Mesenchymal stem cell (in vitro differentiated cells and primary cell): ENCODE measurements at regions not wholly inside any gene's neighbourhood (a gene's known extent, or its start where the extent isn't known, plus 50 kb on each side); places are given as distances from the start of the nearest gene placed in this dataset.

ENCODE experiments used
- DNase-seq: peaks from one replicate; pipeline ENCODE4 v3.0.0-alpha.2; 2013
- H2AFZ ChIP-seq: one replicate; pipeline ENCODE4 v1.6.1; 2013; ENCODE audit warnings: low read depth, mild to moderate bottlenecking, control low read depth, inconsistent platforms, low read length, moderate library complexity
- H2AK5ac ChIP-seq: 2 replicates; pipeline ENCODE4 v1.6.1; 2013; ENCODE audit warnings: low read length, moderate library complexity, mild to moderate bottlenecking, inconsistent platforms; ENCODE audit not compliant: severe bottlenecking
- H2BK120ac ChIP-seq: one replicate; pipeline ENCODE4 v1.6.1; 2013; ENCODE audit warnings: low read depth, mild to moderate bottlenecking, inconsistent platforms, low read length, moderate library complexity
- H2BK12ac ChIP-seq, 2 experiments: one replicate each; pipeline ENCODE4 v1.6.1; 2013; ENCODE audit warnings: inconsistent platforms in 2 of 2, low read length in 2 of 2, mild to moderate bottlenecking in 2 of 2, moderate library complexity in 2 of 2, control low read depth in 1 of 2
- H2BK15ac ChIP-seq: one replicate; pipeline ENCODE4 v1.6.1; 2013; ENCODE audit warnings: mild to moderate bottlenecking, low read depth, inconsistent platforms; ENCODE audit not compliant: poor library complexity, severe bottlenecking
- H2BK5ac ChIP-seq: 2 replicates; pipeline ENCODE4 v1.6.1; 2013; ENCODE audit warnings: low read depth, mild to moderate bottlenecking, low read length, control low read depth, inconsistent platforms; ENCODE audit not compliant: poor library complexity, severe bottlenecking
- H3K14ac ChIP-seq, 2 experiments: one replicate each; pipeline ENCODE4 v1.6.1; 2013; ENCODE audit warnings: inconsistent platforms in 2 of 2, low read length in 2 of 2, control low read depth in 1 of 2, mild to moderate bottlenecking in 1 of 2, moderate library complexity in 1 of 2
- H3K18ac ChIP-seq, 2 experiments: one replicate each; pipeline ENCODE4 v1.6.1; 2013; ENCODE audit warnings: inconsistent platforms in 2 of 2, low read length in 2 of 2, control low read depth in 1 of 2, low read depth in 1 of 2, mild to moderate bottlenecking in 1 of 2
- H3K23ac ChIP-seq, 2 experiments: one replicate each; pipeline ENCODE4 v1.6.1; 2013; ENCODE audit warnings: inconsistent platforms in 2 of 2, low read length in 2 of 2, mild to moderate bottlenecking in 2 of 2, moderate library complexity in 2 of 2, control low read depth in 1 of 2
- H3K27ac ChIP-seq: 2 replicates; pipeline ENCODE4 v1.5.1; 2013; ENCODE audit warnings: mild to moderate bottlenecking, moderate library complexity, low read length, control low read depth, inconsistent platforms; ENCODE audit not compliant: poor library complexity, severe bottlenecking
- H3K27me3 ChIP-seq, 2 experiments: 2 replicates each; pipeline versions ENCODE4 v1.6.1 to v1.7.0; 2013; ENCODE audit warnings: low read length in 2 of 2, mild to moderate bottlenecking in 2 of 2, moderate library complexity in 2 of 2, control low read depth in 1 of 2, inconsistent platforms in 1 of 2; ENCODE audit not compliant: control insufficient read depth in 1 of 2, insufficient read depth in 1 of 2
- H3K36me3 ChIP-seq, 2 experiments: 2 replicates each; pipeline versions ENCODE4 v1.6.1 to v1.7.0; 2013; ENCODE audit warnings: low read length in 2 of 2, control low read depth in 1 of 2, inconsistent platforms in 1 of 2, low read depth in 1 of 2, mild to moderate bottlenecking in 1 of 2; ENCODE audit not compliant: insufficient read depth in 2 of 2, control insufficient read depth in 1 of 2
- H3K4ac ChIP-seq, 2 experiments: one replicate each; pipeline ENCODE4 v1.6.1; 2013; ENCODE audit warnings: inconsistent platforms in 2 of 2, low read length in 2 of 2, mild to moderate bottlenecking in 2 of 2, moderate library complexity in 2 of 2, control low read depth in 1 of 2, low read depth in 1 of 2
- H3K4me1 ChIP-seq: 2 replicates; pipeline ENCODE4 v1.6.1; 2013; ENCODE audit warnings: low read depth, low read length, control low read depth; ENCODE audit not compliant: control insufficient read depth, insufficient read depth
- H3K4me2 ChIP-seq: 2 replicates; pipeline ENCODE4 v1.6.1; 2013; ENCODE audit warnings: low read length, mild to moderate bottlenecking, inconsistent platforms; ENCODE audit not compliant: poor library complexity, severe bottlenecking
- H3K4me3 ChIP-seq, 2 experiments: 2 replicates each; pipeline versions ENCODE4 v1.5.1 to v1.7.0; 2013; ENCODE audit warnings: low read length in 2 of 2, mild to moderate bottlenecking in 2 of 2, control low read depth in 1 of 2, low read depth in 1 of 2; ENCODE audit not compliant: insufficient read depth in 1 of 2
- H3K79me1 ChIP-seq: replicated peaks from 2 replicates; pipeline ENCODE4 v1.6.1; 2013; ENCODE audit warnings: mild to moderate bottlenecking, control low read depth, low read length, inconsistent platforms; ENCODE audit not compliant: poor library complexity, severe bottlenecking
- H3K9ac ChIP-seq: 2 replicates; pipeline ENCODE4 v1.7.0; 2013; ENCODE audit warnings: mild to moderate bottlenecking, low read length, moderate library complexity
- H3K9me3 ChIP-seq: 2 replicates; pipeline ENCODE4 v1.7.0; 2013; ENCODE audit warnings: mild to moderate bottlenecking, low read length; ENCODE audit not compliant: control insufficient read depth
- H4K8ac ChIP-seq: one replicate; pipeline ENCODE4 v1.6.1; 2013; ENCODE audit warnings: inconsistent platforms, mild to moderate bottlenecking, low read length, moderate library complexity
- H4K91ac ChIP-seq: one replicate; pipeline ENCODE4 v1.6.1; 2013; ENCODE audit warnings: mild to moderate bottlenecking, low read length, inconsistent platforms
- WGBS: methylation state at CpG from one replicate; pipeline ENCODE4 v1.1.7; 2013; ENCODE audit warnings: mixed read lengths; 5-methylcytosine and 5-hydroxymethylcytosine counted together

- H2BK12ac ChIP-seq = no peak overlapping the region
- H3K9ac ChIP-seq = no peak overlapping the region
- no peak overlapping the region for H3K23ac ChIP-seq
- no peak overlapping the region for H4K91ac ChIP-seq
- no peak overlapping the region for H3K4ac ChIP-seq
- no peaks in the 10 kb centered on the region for H3K79me1 ChIP-seq
- H3K18ac ChIP-seq = no peak overlapping the region
- H3K27me3 ChIP-seq = no peaks in the 10 kb centered on the region
- WGBS = 80% methylated on average over 5 of the region's 5 CpGs
- H2BK15ac ChIP-seq = no peak overlapping the region
- H3K27ac ChIP-seq = no peak overlapping the region
- H3K9me3 ChIP-seq = no peaks in the 10 kb centered on the region
- DNase-seq = no peak
- no peak overlapping the region for H4K8ac ChIP-seq
- H3K4me2 ChIP-seq = no peak overlapping the region
- H3K36me3 ChIP-seq = no peaks in the 10 kb centered on the region
- no peak overlapping the region for H2BK5ac ChIP-seq
- H2BK120ac ChIP-seq = no peak overlapping the region
- H2AK5ac ChIP-seq = no peak overlapping the region
- no peak overlapping the region for H3K4me3 ChIP-seq
- no peaks in the 10 kb centered on the region for H3K4me1 ChIP-seq
- no peak overlapping the region for H2AFZ ChIP-seq
- H3K14ac ChIP-seq = no peak overlapping the region
These were observed 835.4 kb upstream of the PHF14 start for GRCh38 chr7:10138087-10138854.

- no peak overlapping the region for H2AFZ ChIP-seq
- H2BK5ac ChIP-seq = no peak overlapping the region
- H2BK120ac ChIP-seq = no peak overlapping the region
- no peak overlapping the region for H2BK15ac ChIP-seq
- no peak overlapping the region for H2BK12ac ChIP-seq
- no peaks in the 10 kb centered on the region for H3K36me3 ChIP-seq
- H3K27me3 ChIP-seq = no peaks in the 10 kb centered on the region
- WGBS = 73% methylated on average over 2 of the region's 2 CpGs
- H4K8ac ChIP-seq = no peak overlapping the region
- no peaks in the 10 kb centered on the region for H3K79me1 ChIP-seq
- H3K4me1 ChIP-seq = no peaks in the 10 kb centered on the region
- no peak overlapping the region for H3K9ac ChIP-seq
- H3K9me3 ChIP-seq = no peaks in the 10 kb centered on the region
- H3K4ac ChIP-seq = no peak overlapping the region
- H3K18ac ChIP-seq = no peak overlapping the region
- H3K27ac ChIP-seq = no peak overlapping the region
- no peak overlapping the region for H4K91ac ChIP-seq
- no peak overlapping the region for H2AK5ac ChIP-seq
- no peak overlapping the region for H3K23ac ChIP-seq
- H3K4me2 ChIP-seq = no peak overlapping the region
- DNase-seq = no peak
- no peak overlapping the region for H3K4me3 ChIP-seq
- H3K14ac ChIP-seq = no peak overlapping the region
These were observed 827.4 kb upstream of the PHF14 start for GRCh38 chr7:10146271-10146670.

- Histone ChIP-seq H2BK15ac (no peak overlapping the region), H3K18ac (no peak overlapping the region), H3K23ac (no peak overlapping the region), H3K4me3 (no peak overlapping the region), H2BK5ac (no peak overlapping the region), H3K9me3 (peaks cover 14% of the 10 kb centered on the region), H2BK12ac (no peak overlapping the region), H3K4me1 (no peaks in the 10 kb centered on the region), H3K4ac (no peak overlapping the region), H4K8ac (no peak overlapping the region), H3K9ac (no peak overlapping the region), H2BK120ac (no peak overlapping the region), H4K91ac (no peak overlapping the region), H2AK5ac (no peak overlapping the region), H3K27me3 (no peaks in the 10 kb centered on the region), H3K36me3 (no peaks in the 10 kb centered on the region), H3K4me2 (no peak overlapping the region), H2AFZ (no peak overlapping the region), H3K14ac (no peak overlapping the region), H3K27ac (no peak overlapping the region), H3K79me1 (no peaks in the 10 kb centered on the region)
- WGBS = 91% methylated on average over 2 of the region's 2 CpGs
- no peak for DNase-seq
These were observed 816.7 kb upstream of the PHF14 start for GRCh38 chr7:10156972-10157371.

- Histone ChIP-seq H3K27ac (no peak overlapping the region), H4K91ac (no peak overlapping the region), H2BK120ac (no peak overlapping the region), H2AK5ac (no peak overlapping the region), H3K23ac (no peak overlapping the region), H4K8ac (no peak overlapping the region), H2AFZ (no peak overlapping the region), H3K27me3 (no peaks in the 10 kb centered on the region), H3K4ac (no peak overlapping the region), H3K36me3 (no peaks in the 10 kb centered on the region), H3K4me1 (no peaks in the 10 kb centered on the region), H3K4me2 (no peak overlapping the region), H3K9me3 (peaks cover 6% of the 10 kb centered on the region), H3K4me3 (no peak overlapping the region), H3K9ac (no peak overlapping the region), H2BK12ac (no peak overlapping the region), H3K14ac (no peak overlapping the region), H3K18ac (no peak overlapping the region), H3K79me1 (no peaks in the 10 kb centered on the region), H2BK5ac (no peak overlapping the region), H2BK15ac (no peak overlapping the region)
- no peak for DNase-seq
- WGBS = 71% methylated on average over 1 of the region's 2 CpGs
These were observed 791.7 kb upstream of the PHF14 start for GRCh38 chr7:10181996-10182395.
